H9 (cell line): ENCODE measurements at regions not wholly inside any gene's neighbourhood (a gene's known extent, or its start where the extent isn't known, plus 50 kb on each side); places are given as distances from the start of the nearest gene placed in this dataset.

Experiments used
- DNase-seq: peaks from one replicate; pipeline ENCODE4 v3.0.0-alpha.2; 2017
- H2AFZ ChIP-seq: one replicate; pipeline ENCODE4 v1.6.1; 2013; ENCODE audit warnings: mild to moderate bottlenecking, low read length, control low read depth, moderate library complexity
- H2AK5ac ChIP-seq: 2 replicates; pipeline ENCODE4 v1.6.1; 2013; ENCODE audit warnings: low read length, control low read depth, mixed read lengths; ENCODE audit not compliant: insufficient read length
- H2BK120ac ChIP-seq: one replicate; pipeline ENCODE4 v1.6.1; 2013; ENCODE audit warnings: low read depth, mild to moderate bottlenecking, low read length, control low read depth, inconsistent platforms; ENCODE audit not compliant: poor library complexity, severe bottlenecking
- H2BK12ac ChIP-seq: 2 replicates; pipeline ENCODE4 v1.6.1; 2013; ENCODE audit warnings: low read length, control low read depth, mixed read lengths, low read depth; ENCODE audit not compliant: insufficient read length
- H2BK15ac ChIP-seq: 2 replicates; pipeline ENCODE4 v1.6.1; 2013; ENCODE audit warnings: low read depth, low read length, control low read depth
- H2BK20ac ChIP-seq: one replicate; pipeline ENCODE4 v1.6.1; 2013; ENCODE audit warnings: low read depth, mild to moderate bottlenecking, low read length, control low read depth, inconsistent platforms; ENCODE audit not compliant: poor library complexity, severe bottlenecking
- H2BK5ac ChIP-seq: 2 replicates; pipeline ENCODE4 v1.6.1; 2013; ENCODE audit warnings: low read length, control low read depth, mixed read lengths; ENCODE audit not compliant: insufficient read length
- H3K14ac ChIP-seq: 2 replicates; pipeline ENCODE4 v1.6.1; 2013; ENCODE audit warnings: low read length, control low read depth; ENCODE audit not compliant: insufficient read depth
- H3K18ac ChIP-seq: 2 replicates; pipeline ENCODE4 v1.6.1; 2013; ENCODE audit warnings: low read depth, mild to moderate bottlenecking, mixed read lengths, low read length, control low read depth; ENCODE audit not compliant: insufficient read length
- H3K23ac ChIP-seq: 2 replicates; pipeline ENCODE4 v1.6.1; 2013; ENCODE audit warnings: low read length, control low read depth, mixed read lengths, low read depth; ENCODE audit not compliant: insufficient read length
- H3K23me2 ChIP-seq: 2 replicates; pipeline ENCODE4 v1.6.1; 2013; ENCODE audit warnings: low read depth, mild to moderate bottlenecking, mixed read lengths, low read length, control low read depth; ENCODE audit not compliant: insufficient read length, poor library complexity, severe bottlenecking
- H3K27ac ChIP-seq: 2 replicates; pipeline ENCODE4 v1.5.1; 2013; ENCODE audit warnings: low read length, control low read depth, mixed read lengths, low read depth; ENCODE audit not compliant: insufficient read length
- H3K27me3 ChIP-seq: 2 replicates; pipeline ENCODE4 v1.6.1; 2013; ENCODE audit warnings: low read length, control low read depth, inconsistent platforms; ENCODE audit not compliant: insufficient read depth
- H3K4ac ChIP-seq: 2 replicates; pipeline ENCODE4 v1.6.1; 2013; ENCODE audit warnings: low read depth, mild to moderate bottlenecking, control low read depth, inconsistent platforms, low read length, moderate library complexity
- H3K4me1 ChIP-seq: 2 replicates; pipeline ENCODE4 v1.6.1; 2013; ENCODE audit warnings: low read length, control low read depth, inconsistent platforms; ENCODE audit not compliant: insufficient read depth
- H3K4me2 ChIP-seq: 2 replicates; pipeline ENCODE4 v1.6.1; 2013; ENCODE audit warnings: low read length, control low read depth, mixed read lengths; ENCODE audit not compliant: insufficient read length, insufficient read depth
- H3K56ac ChIP-seq: 2 replicates; pipeline ENCODE4 v1.6.1; 2013; ENCODE audit warnings: low read depth, mild to moderate bottlenecking, mixed read lengths, low read length, control low read depth; ENCODE audit not compliant: insufficient read length
- H3K79me1 ChIP-seq: 2 replicates; pipeline ENCODE4 v1.6.1; 2013; ENCODE audit warnings: low read depth, mild to moderate bottlenecking, moderate library complexity, low read length, control low read depth, inconsistent platforms; ENCODE audit not compliant: insufficient read depth, poor library complexity, severe bottlenecking
- H3K79me2 ChIP-seq: 2 replicates; pipeline ENCODE4 v1.6.1; 2013; ENCODE audit warnings: low read length, control low read depth, inconsistent platforms; ENCODE audit not compliant: insufficient read depth
- H3K9ac ChIP-seq: 2 replicates; pipeline ENCODE4 v1.6.1; 2013; ENCODE audit warnings: low read length, control low read depth, mixed read lengths; ENCODE audit not compliant: insufficient read length; ENCODE audit errors: extremely low read depth
- H3K9me3 ChIP-seq: one replicate; pipeline ENCODE4 v1.6.1; 2013; ENCODE audit warnings: low read depth, low read length, inconsistent platforms; ENCODE audit not compliant: control insufficient read depth
- H3T11ph ChIP-seq: one replicate; pipeline ENCODE4 v1.6.1; 2013; ENCODE audit warnings: mild to moderate bottlenecking, low read length, control low read depth, inconsistent platforms
- H4K20me1 ChIP-seq: one replicate; pipeline ENCODE4 v1.6.1; 2013; ENCODE audit not compliant: control insufficient read depth, insufficient read length, insufficient read depth
- H4K5ac ChIP-seq: 2 replicates; pipeline ENCODE4 v1.6.1; 2013; ENCODE audit warnings: low read depth, mild to moderate bottlenecking, mixed read lengths, low read length, control low read depth; ENCODE audit not compliant: insufficient read length
- H4K8ac ChIP-seq: replicated peaks from 2 replicates; pipeline ENCODE4 v1.6.1; 2013; ENCODE audit warnings: low read length, control low read depth, mixed read lengths, low read depth; ENCODE audit not compliant: insufficient read length
- H4K91ac ChIP-seq: 2 replicates; pipeline ENCODE4 v1.6.1; 2013; ENCODE audit warnings: low read depth, mild to moderate bottlenecking, moderate library complexity, mixed read lengths, low read length, control low read depth; ENCODE audit not compliant: insufficient read length
- H3K27ac Mint-ChIP-seq, 3 experiments: 2 replicates in 2 of 3; 3 replicates in 1 of 3; pipeline ENCODE4 v1.8.0; 2020 to 2021; ENCODE audit warnings: mixed read lengths in 3 of 3, mild to moderate bottlenecking in 1 of 3, moderate library complexity in 1 of 3
- H3K27me3 Mint-ChIP-seq: 2 replicates; pipeline ENCODE4 v1.8.0; 2021; ENCODE audit warnings: low read depth, mild to moderate bottlenecking, moderate library complexity, mixed read lengths
- H3K36me3 Mint-ChIP-seq, 3 experiments: 2 replicates in 2 of 3; 3 replicates in 1 of 3; pipeline ENCODE4 v1.8.0; 2020 to 2021; ENCODE audit warnings: low read depth in 3 of 3, mixed read lengths in 3 of 3; ENCODE audit not compliant: insufficient read depth in 1 of 3
- H3K4me1 Mint-ChIP-seq, 2 experiments: 2 replicates each; pipeline ENCODE4 v1.8.0; 2020; ENCODE audit warnings: mixed read lengths in 2 of 2
- H3K4me3 Mint-ChIP-seq, 2 experiments: 2 replicates in 1 of 2; 3 replicates in 1 of 2; pipeline ENCODE4 v1.8.0; 2020 to 2021; ENCODE audit warnings: mild to moderate bottlenecking in 2 of 2, mixed read lengths in 2 of 2, moderate library complexity in 1 of 2
- H3K9me3 Mint-ChIP-seq, 2 experiments: 2 replicates in 1 of 2; 3 replicates in 1 of 2; pipeline ENCODE4 v1.8.0; 2020; ENCODE audit warnings: mild to moderate bottlenecking in 2 of 2, mixed read lengths in 2 of 2, moderate library complexity in 1 of 2
- WGBS: extraction: QIAGEN DNeasy Blood & Tissue Kit; methylation state at CpG from one replicate; pipeline ENCODE4 v1.1.7; 2013; ENCODE audit warnings: missing lambda C conversion rate, low lambda C conversion rate, mixed read lengths; ENCODE audit not compliant: insufficient read length; ENCODE audit errors: extremely low coverage; 5-methylcytosine and 5-hydroxymethylcytosine counted together
- TF ChIP-seq, protein P1 (sequence below): fragments of 200-600 bp; sonication (generic); conservative IDR thresholded peaks from 3 replicates; pipeline ENCODE4 v1.8.0; 2021; ENCODE audit warnings: antibody characterized with exemption, mild to moderate bottlenecking

- no peaks in the 10 kb centered on the region for H3K27me3 Mint-ChIP-seq
- no peaks in the 10 kb centered on the region for H3K79me2 ChIP-seq
- no peak overlapping the region for H2BK120ac ChIP-seq
- TF ChIP-seq, protein P1, sequence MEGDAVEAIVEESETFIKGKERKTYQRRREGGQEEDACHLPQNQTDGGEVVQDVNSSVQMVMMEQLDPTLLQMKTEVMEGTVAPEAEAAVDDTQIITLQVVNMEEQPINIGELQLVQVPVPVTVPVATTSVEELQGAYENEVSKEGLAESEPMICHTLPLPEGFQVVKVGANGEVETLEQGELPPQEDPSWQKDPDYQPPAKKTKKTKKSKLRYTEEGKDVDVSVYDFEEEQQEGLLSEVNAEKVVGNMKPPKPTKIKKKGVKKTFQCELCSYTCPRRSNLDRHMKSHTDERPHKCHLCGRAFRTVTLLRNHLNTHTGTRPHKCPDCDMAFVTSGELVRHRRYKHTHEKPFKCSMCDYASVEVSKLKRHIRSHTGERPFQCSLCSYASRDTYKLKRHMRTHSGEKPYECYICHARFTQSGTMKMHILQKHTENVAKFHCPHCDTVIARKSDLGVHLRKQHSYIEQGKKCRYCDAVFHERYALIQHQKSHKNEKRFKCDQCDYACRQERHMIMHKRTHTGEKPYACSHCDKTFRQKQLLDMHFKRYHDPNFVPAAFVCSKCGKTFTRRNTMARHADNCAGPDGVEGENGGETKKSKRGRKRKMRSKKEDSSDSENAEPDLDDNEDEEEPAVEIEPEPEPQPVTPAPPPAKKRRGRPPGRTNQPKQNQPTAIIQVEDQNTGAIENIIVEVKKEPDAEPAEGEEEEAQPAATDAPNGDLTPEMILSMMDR, result no peak
- peak overlapping the region; percentile 28 for H3K4me2 ChIP-seq
- H3T11ph ChIP-seq, result no peak overlapping the region
- H3K56ac ChIP-seq, result no peak overlapping the region
- no peak overlapping the region for H3K14ac ChIP-seq
- no peak overlapping the region for H2BK12ac ChIP-seq
- H3K18ac ChIP-seq, result no peak overlapping the region
- no peak overlapping the region for H2AFZ ChIP-seq
- no peak overlapping the region for H3K4ac ChIP-seq
- peak overlapping the region; percentile 87 to 100 (median 97) for H3K27ac Mint-ChIP-seq
- H3K9me3 ChIP-seq, result no peaks in the 10 kb centered on the region
- H3K27ac ChIP-seq, result peak overlapping the region; percentile 93
- peak; percentile 89 for DNase-seq
- H2BK20ac ChIP-seq, result no peak overlapping the region
- no peaks in the 10 kb centered on the region for H3K27me3 ChIP-seq
- H2BK15ac ChIP-seq, result no peak overlapping the region
- no peak overlapping the region for H3K23ac ChIP-seq
- WGBS, result no CpG with 5 or more reads among the region's 2 CpGs
- H4K91ac ChIP-seq, result no peak overlapping the region
- no peak overlapping the region for H4K8ac ChIP-seq
- H2AK5ac ChIP-seq, result no peak overlapping the region
- H3K4me3 Mint-ChIP-seq, result peak overlapping the region; percentile 1 to 34; a peak in 1 of 5 replicates
- peak overlapping the region; percentile 15 for H4K5ac ChIP-seq
- H3K36me3 Mint-ChIP-seq, result peaks cover 4 to 15% (median 12%) of the 10 kb centered on the region in 3 experiments; a peak in 5 of 7 replicates
- H4K20me1 ChIP-seq, result no peaks in the 10 kb centered on the region
- peaks cover 3 to 13% of the 10 kb centered on the region in 2 experiments for H3K9me3 Mint-ChIP-seq
- H3K9ac ChIP-seq, result no peak overlapping the region
- H3K23me2 ChIP-seq, result no peaks in the 10 kb centered on the region
- no peaks in the 10 kb centered on the region for H3K79me1 ChIP-seq
- H2BK5ac ChIP-seq, result no peak overlapping the region
- H3K4me1 Mint-ChIP-seq, result peaks cover 56 to 62% of the 10 kb centered on the region in 2 experiments
- H3K4me1 ChIP-seq, result peaks cover 10% of the 10 kb centered on the region
These were observed 143.2 kb downstream of the LHFPL1 start for GRCh38 chrX:112536544-112536943.
